HS-27A (cell line): ENCODE measurements at regions not wholly inside any gene's neighbourhood (a gene's known extent, or its start where the extent isn't known, plus 50 kb on each side); places are given as distances from the start of the nearest gene placed in this dataset.

ENCODE experiments used
- DNase-seq: peaks from one replicate; pipeline ENCODE4 v3.0.0-alpha.2; 2012; ENCODE audit warnings: low read depth, missing footprints

GRCh38 chr11:64457416-64458010 is 98.2 kb upstream of the SLC22A11 start:
- no peak for DNase-seq

GRCh38 chr11:64458997-64459396 is 96.7 kb upstream of the SLC22A11 start:
- no peak for DNase-seq

- no peak for DNase-seq
Observed at GRCh38 chr11:64459609-64460008, 96.1 kb upstream of the SLC22A11 start.

- no peak for DNase-seq
Observed at GRCh38 chr11:64461081-64461480, 94.7 kb upstream of the SLC22A11 start.

GRCh38 chr11:64466115-64466718 is 89.5 kb upstream of the SLC22A11 start:
- no peak for DNase-seq

GRCh38 chr11:64469288-64469687 is 86.5 kb upstream of the SLC22A11 start:
- no peak for DNase-seq

- DNase-seq = no peak
Observed at GRCh38 chr11:64472593-64473455, 82.9 kb upstream of the SLC22A11 start.

GRCh38 chr11:64474680-64475079 is 81.1 kb upstream of the SLC22A11 start:
- DNase-seq = no peak

GRCh38 chr11:64475145-64475544 is 80.6 kb upstream of the SLC22A11 start:
- no peak for DNase-seq

GRCh38 chr11:64476881-64477280 is 78.9 kb upstream of the SLC22A11 start:
- no peak for DNase-seq

- DNase-seq = no peak
Observed at GRCh38 chr11:64477675-64478074, 78.1 kb upstream of the SLC22A11 start.

- DNase-seq = no peak
Observed at GRCh38 chr11:64482588-64482987, 73.2 kb upstream of the SLC22A11 start.

GRCh38 chr11:64484191-64485022 is 71.3 kb upstream of the SLC22A11 start:
- no peak for DNase-seq

GRCh38 chr11:64485074-64485473 is 70.7 kb upstream of the SLC22A11 start:
- no peak for DNase-seq

- DNase-seq = peak; percentile 4
Observed at GRCh38 chr11:64489831-64490441, 65.8 kb upstream of the SLC22A11 start.

- no peak for DNase-seq
Observed at GRCh38 chr11:64490562-64491216, 65.1 kb upstream of the SLC22A11 start.

GRCh38 chr11:64492561-64492960 is 63.2 kb upstream of the SLC22A11 start:
- DNase-seq = no peak

GRCh38 chr11:64498136-64498535 is 57.6 kb upstream of the SLC22A11 start:
- DNase-seq = no peak

- no peak for DNase-seq
Observed at GRCh38 chr11:64499261-64500004, 56.3 kb upstream of the SLC22A11 start.

- no peak for DNase-seq
Observed at GRCh38 chr11:64500176-64501013, 55.3 kb upstream of the SLC22A11 start.
